ENCODE measurements at regions not wholly inside any gene's neighbourhood (a gene's known extent, or its start where the extent isn't known, plus 50 kb on each side); places are given as distances from the start of the nearest gene placed in this dataset.
"Not testable (repeated sequence)": the region's sequence is repeated elsewhere in the genome, so short reads cannot be mapped to it uniquely, and the experiment has no call there.

DNA sequence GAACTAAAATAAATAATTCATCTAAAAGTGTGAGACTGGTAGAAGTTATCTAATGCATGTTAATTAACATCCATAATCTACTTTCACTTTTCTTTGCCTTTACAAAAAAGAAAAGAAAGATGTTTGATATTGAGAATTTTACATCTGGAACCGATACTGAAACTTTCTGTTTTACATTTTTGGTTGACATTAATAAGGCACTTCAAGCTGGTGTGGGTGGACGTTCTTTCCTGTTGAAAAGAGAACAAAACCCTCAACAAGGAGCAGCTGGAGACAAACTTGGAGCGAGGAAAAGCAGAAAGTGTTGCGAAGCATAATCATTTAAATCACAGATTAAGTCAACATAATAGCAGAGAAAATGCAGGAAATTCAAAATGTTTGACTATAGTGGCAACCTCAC, 575.2 kb upstream of the ADGRB3 start:
- Histone ChIP-seq H3K27ac (no peak overlapping the region), H3K36me3 (no peaks in the 10 kb centered on the region), H3K4me1 (replicated peaks) (no peaks in the 10 kb centered on the region), H3K9me3 (no peaks in the 10 kb centered on the region), H3K4me3 (no peak overlapping the region), H3K27me3 (replicated peaks; ENCODE audit: insufficient read depth) (no peaks in the 10 kb centered on the region)
- intact Hi-C loops (cut with DNase I) = no loop called here
- no peak for DNase-seq (ENCODE audit: low spot score)
- 42% methylated on average over 4 of the region's 4 CpGs for WGBS
- TF ChIP-seq CTCF (IDR thresholded peaks at IDR 0.05) (no peak), POLR2A (IDR thresholded peaks at IDR 0.05) (no peak), POLR2AphosphoS5 (IDR thresholded peaks at IDR 0.05) (no peak)

DNA sequence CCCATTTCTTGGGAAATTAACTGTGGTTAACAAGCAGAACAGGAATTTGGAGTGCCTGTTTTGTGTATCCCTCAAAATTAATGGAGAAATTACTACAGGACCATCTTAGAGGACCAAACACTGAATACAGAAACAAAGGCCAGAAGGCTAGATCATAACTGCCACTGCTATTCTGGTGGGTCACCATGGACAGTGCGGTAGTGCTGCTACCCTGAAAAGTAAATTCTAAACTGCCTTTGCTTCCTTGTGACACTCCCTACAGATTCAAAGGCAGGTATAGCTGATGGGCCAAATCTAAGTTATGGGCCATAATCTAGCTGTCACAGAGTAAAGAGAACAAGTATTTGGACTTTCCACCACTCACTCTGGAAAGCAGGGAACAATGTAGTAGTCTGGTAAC, 575.8 kb upstream of the ADGRB3 start:
- Histone ChIP-seq H3K27ac (no peak overlapping the region), H3K36me3 (no peaks in the 10 kb centered on the region), H3K4me1 (replicated peaks) (no peaks in the 10 kb centered on the region), H3K9me3 (no peaks in the 10 kb centered on the region), H3K4me3 (no peak overlapping the region), H3K27me3 (replicated peaks; ENCODE audit: insufficient read depth) (no peaks in the 10 kb centered on the region)
- intact Hi-C loops (cut with DNase I) = no loop called here
- DNase-seq (ENCODE audit: low spot score) = no peak
- WGBS = 92% methylated on average over 1 of the region's 1 CpG
- no peak for TF ChIP-seq CTCF (IDR thresholded peaks at IDR 0.05)
- TF ChIP-seq POLR2A (IDR thresholded peaks at IDR 0.05) = no peak
- TF ChIP-seq POLR2AphosphoS5 (IDR thresholded peaks at IDR 0.05) = no peak

DNA sequence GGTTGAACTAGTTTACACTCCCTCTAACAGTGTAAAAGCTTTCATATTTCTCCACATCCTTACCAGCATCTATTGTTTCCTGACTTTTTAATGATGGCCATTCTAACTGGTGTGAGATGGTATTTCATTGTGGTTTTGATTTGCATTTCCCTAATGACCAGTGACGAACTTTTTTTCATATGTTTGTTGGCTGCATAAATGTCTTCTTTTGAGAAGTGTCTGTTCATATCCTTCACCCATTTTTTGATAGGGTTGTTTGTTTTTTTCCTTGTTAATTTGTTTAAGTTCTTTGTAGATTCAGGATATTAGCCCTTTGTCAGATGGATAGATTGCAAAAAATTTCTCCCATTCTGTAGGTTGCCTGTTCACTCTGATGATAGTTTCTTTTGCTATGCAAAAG, 578.5 kb upstream of the ADGRB3 start:
- H3K4me3 ChIP-seq; intact Hi-C loops (cut with DNase I); H3K36me3 ChIP-seq; H3K4me1 ChIP-seq (replicated peaks); H3K27me3 ChIP-seq (replicated peaks; ENCODE audit: insufficient read depth); H3K27ac ChIP-seq; H3K9me3 ChIP-seq; DNase-seq (ENCODE audit: low spot score): not testable (repeated sequence)
- 93% methylated on average over 1 of the region's 1 CpG for WGBS

- no peak for DNase-seq (ENCODE audit: low spot score)
Measured at GRCh38 chr6:68054756-68055155, 580.3 kb upstream of the ADGRB3 start.

DNA sequence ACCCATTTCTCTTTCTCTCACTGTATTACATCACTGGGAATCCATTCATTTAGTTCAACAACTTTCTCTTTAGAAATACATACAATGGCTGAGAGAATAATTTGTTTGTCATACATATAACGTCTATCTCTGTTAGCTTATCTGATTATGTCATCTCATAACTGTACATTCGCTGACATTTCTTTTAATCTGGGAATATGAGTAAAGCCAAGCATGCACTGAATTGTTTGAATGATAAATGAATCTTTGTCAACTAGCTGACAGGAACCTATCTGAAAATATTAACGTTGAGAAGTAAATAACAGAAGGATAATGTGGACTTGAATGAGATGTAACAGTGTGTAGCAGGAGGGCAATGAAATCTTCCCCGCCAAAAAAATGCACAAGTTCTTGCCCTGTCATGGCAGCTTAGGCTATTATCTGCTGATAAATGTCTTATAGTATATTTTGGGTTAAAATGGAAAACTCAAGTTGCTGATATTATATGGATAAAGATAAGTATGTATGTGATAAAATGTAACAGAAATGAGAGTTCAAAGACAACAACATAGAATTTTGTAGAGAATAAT, 581.2 kb upstream of the ADGRB3 start:
- no peaks in the 10 kb centered on the region for H3K9me3 ChIP-seq
- intact Hi-C loops (cut with DNase I) = no loop called here
- TF ChIP-seq POLR2AphosphoS5 (IDR thresholded peaks at IDR 0.05) (no peak), POLR2A (IDR thresholded peaks at IDR 0.05) (no peak), CTCF (IDR thresholded peaks at IDR 0.05) (no peak)
- H3K4me1 ChIP-seq (replicated peaks) = no peaks in the 10 kb centered on the region
- WGBS = 48% methylated on average over 4 of the region's 4 CpGs
- H3K36me3 ChIP-seq = no peaks in the 10 kb centered on the region
- no peaks in the 10 kb centered on the region for H3K27me3 ChIP-seq (replicated peaks; ENCODE audit: insufficient read depth)
- H3K4me3 ChIP-seq = no peak overlapping the region
- DNase-seq (ENCODE audit: low spot score) = no peak
- no peak overlapping the region for H3K27ac ChIP-seq

More at GRCh38 chr6:68054756-68055155, 580.3 kb upstream of the ADGRB3 start:
- 62% methylated on average over 1 of the region's 1 CpG for WGBS
- H3K9me3 ChIP-seq = no peaks in the 10 kb centered on the region
- no peaks in the 10 kb centered on the region for H3K4me1 ChIP-seq (replicated peaks)
- H3K4me3 ChIP-seq = no peak overlapping the region
- no peak overlapping the region for H3K27ac ChIP-seq
- H3K36me3 ChIP-seq = no peaks in the 10 kb centered on the region
- TF ChIP-seq POLR2AphosphoS5 (IDR thresholded peaks at IDR 0.05) (no peak), POLR2A (IDR thresholded peaks at IDR 0.05) (no peak), CTCF (IDR thresholded peaks at IDR 0.05) (no peak)
- no peaks in the 10 kb centered on the region for H3K27me3 ChIP-seq (replicated peaks; ENCODE audit: insufficient read depth)
- intact Hi-C loops (cut with DNase I) = no loop called here

Data from prostate gland (tissue), 2 donors.